MM.1S (cell line): ENCODE measurements at regions not wholly inside any gene's neighbourhood (a gene's known extent, or its start where the extent isn't known, plus 50 kb on each side); places are given as distances from the start of the nearest gene placed in this dataset.

Source experiments
- DNase-seq: peaks from one replicate; pipeline ENCODE4 v3.0.0-alpha.2; 2015
- H2AFZ ChIP-seq: fragments of 300-600 bp; sonication (generic); 2 replicates; pipeline ENCODE4 v1.6.0; 2016; ENCODE audit warnings: antibody characterized with exemption, low read length
- H3F3A ChIP-seq: fragments of 300-600 bp; sonication (generic); 2 replicates; pipeline ENCODE4 v1.6.1; 2016; ENCODE audit warnings: mild to moderate bottlenecking, antibody characterized with exemption, low read length, moderate library complexity, mixed read lengths; ENCODE audit not compliant: insufficient read depth
- H3K27ac ChIP-seq: fragments of 300-600 bp; sonication (generic); 2 replicates; pipeline ENCODE4 v1.5.1; 2016; ENCODE audit warnings: mild to moderate bottlenecking, low read length
- H3K27me3 ChIP-seq: fragments of 300-600 bp; sonication (generic); replicated peaks from 2 replicates; pipeline ENCODE4 v1.6.0; 2016; ENCODE audit warnings: low read length; ENCODE audit not compliant: insufficient read depth
- H3K36me3 ChIP-seq: fragments of 300-600 bp; sonication (generic); replicated peaks from 2 replicates; pipeline ENCODE4 v1.6.1; 2016; ENCODE audit warnings: mild to moderate bottlenecking, low read length, mixed read lengths; ENCODE audit not compliant: insufficient read depth
- H3K4me1 ChIP-seq: fragments of 300-600 bp; sonication (generic); 2 replicates; pipeline ENCODE4 v1.6.1; 2016; ENCODE audit warnings: low read length, mixed read lengths
- H3K4me2 ChIP-seq: fragments of 300-600 bp; sonication (generic); 2 replicates; pipeline ENCODE4 v1.6.0; 2016; ENCODE audit warnings: low read depth, low read length
- H3K4me3 ChIP-seq: fragments of 300-600 bp; sonication (generic); 2 replicates; pipeline ENCODE4 v1.5.1; 2016; ENCODE audit warnings: low read length, mixed read lengths
- H3K79me2 ChIP-seq: fragments of 300-600 bp; sonication (generic); 2 replicates; pipeline ENCODE4 v1.6.1; 2016; ENCODE audit warnings: mixed run types, low read length, mixed read lengths
- H3K9ac ChIP-seq: fragments of 300-600 bp; sonication (generic); 2 replicates; pipeline ENCODE4 v1.6.1; 2016; ENCODE audit warnings: low read length, mixed read lengths
- H3K9me2 ChIP-seq: fragments of 300-600 bp; sonication (generic); replicated peaks from 2 replicates; pipeline ENCODE4 v1.6.1; 2016; ENCODE audit warnings: mild to moderate bottlenecking, low read length, mixed read lengths; ENCODE audit not compliant: insufficient read depth
- H3K9me3 ChIP-seq: fragments of 300-600 bp; sonication (generic); replicated peaks from 2 replicates; pipeline ENCODE4 v1.6.1; 2016; ENCODE audit warnings: mild to moderate bottlenecking, low read length, mixed read lengths; ENCODE audit not compliant: insufficient read depth
- H4K20me1 ChIP-seq: fragments of 300-600 bp; sonication (generic); 2 replicates; pipeline ENCODE4 v1.6.1; 2016; ENCODE audit warnings: mild to moderate bottlenecking, low read length, moderate library complexity, mixed read lengths; ENCODE audit not compliant: insufficient read depth
- EZH2 ChIP-seq: fragments of 300-600 bp; sonication (generic); optimal IDR thresholded peaks from 2 replicates; pipeline ENCODE3; 2017; ENCODE audit warnings: low read depth, mild to moderate bottlenecking, antibody characterized with exemption, low read length, mixed read lengths
- EZH2phosphoT487 ChIP-seq: fragments of 300-600 bp; sonication (generic); IDR thresholded peaks from 2 replicates; pipeline ENCODE4 v1.6.1; 2018; ENCODE audit warnings: antibody characterized with exemption, low read length
- TF ChIP-seq, protein P1 (sequence below): fragments of 300-600 bp; sonication (generic); IDR thresholded peaks from 2 replicates; pipeline ENCODE4 v1.5.1; 2016; ENCODE audit warnings: antibody characterized with exemption, low read length, mixed read lengths

DNA sequence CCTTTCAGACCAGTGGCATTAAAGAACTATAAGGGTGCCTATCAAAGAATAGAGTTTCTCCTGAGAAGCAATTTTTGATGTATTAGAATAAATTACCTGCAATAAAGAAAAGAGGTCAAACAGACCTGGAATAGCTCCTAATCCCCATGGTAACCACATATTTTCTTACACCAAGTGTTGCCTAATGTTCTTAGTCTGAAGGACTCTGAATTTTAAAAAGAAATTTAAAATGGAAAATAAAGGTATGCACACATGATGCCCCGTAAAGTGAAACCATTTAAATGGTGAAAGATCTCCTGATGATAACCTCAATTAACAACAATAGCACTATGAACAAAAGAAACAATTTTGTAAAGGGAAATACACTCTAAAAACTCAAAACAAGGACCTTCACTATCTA lies 55.1 kb upstream of the LOC128125822 start:
- Histone ChIP-seq H3K4me3 (no peak overlapping the region), H3K4me1 (peaks cover 18% of the 10 kb centered on the region), H3K27ac (no peak overlapping the region), H3F3A (0 out of 2 replicates have a peak, but pooled peaks cover 5% of the 10 kb centered on the region), H3K79me2 (no peaks in the 10 kb centered on the region), H3K27me3 (no peaks in the 10 kb centered on the region), H3K9ac (no peak overlapping the region), H2AFZ (no peak overlapping the region), H3K4me2 (no peak overlapping the region), H4K20me1 (no peaks in the 10 kb centered on the region), H3K9me3 (no peaks in the 10 kb centered on the region), H3K36me3 (no peaks in the 10 kb centered on the region), H3K9me2 (no peaks in the 10 kb centered on the region)
- DNase-seq, result no peak
- TF ChIP-seq EZH2, result no peak
- no peak for TF ChIP-seq EZH2phosphoT487
- TF ChIP-seq, protein P1, sequence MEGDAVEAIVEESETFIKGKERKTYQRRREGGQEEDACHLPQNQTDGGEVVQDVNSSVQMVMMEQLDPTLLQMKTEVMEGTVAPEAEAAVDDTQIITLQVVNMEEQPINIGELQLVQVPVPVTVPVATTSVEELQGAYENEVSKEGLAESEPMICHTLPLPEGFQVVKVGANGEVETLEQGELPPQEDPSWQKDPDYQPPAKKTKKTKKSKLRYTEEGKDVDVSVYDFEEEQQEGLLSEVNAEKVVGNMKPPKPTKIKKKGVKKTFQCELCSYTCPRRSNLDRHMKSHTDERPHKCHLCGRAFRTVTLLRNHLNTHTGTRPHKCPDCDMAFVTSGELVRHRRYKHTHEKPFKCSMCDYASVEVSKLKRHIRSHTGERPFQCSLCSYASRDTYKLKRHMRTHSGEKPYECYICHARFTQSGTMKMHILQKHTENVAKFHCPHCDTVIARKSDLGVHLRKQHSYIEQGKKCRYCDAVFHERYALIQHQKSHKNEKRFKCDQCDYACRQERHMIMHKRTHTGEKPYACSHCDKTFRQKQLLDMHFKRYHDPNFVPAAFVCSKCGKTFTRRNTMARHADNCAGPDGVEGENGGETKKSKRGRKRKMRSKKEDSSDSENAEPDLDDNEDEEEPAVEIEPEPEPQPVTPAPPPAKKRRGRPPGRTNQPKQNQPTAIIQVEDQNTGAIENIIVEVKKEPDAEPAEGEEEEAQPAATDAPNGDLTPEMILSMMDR, result no peak

DNA sequence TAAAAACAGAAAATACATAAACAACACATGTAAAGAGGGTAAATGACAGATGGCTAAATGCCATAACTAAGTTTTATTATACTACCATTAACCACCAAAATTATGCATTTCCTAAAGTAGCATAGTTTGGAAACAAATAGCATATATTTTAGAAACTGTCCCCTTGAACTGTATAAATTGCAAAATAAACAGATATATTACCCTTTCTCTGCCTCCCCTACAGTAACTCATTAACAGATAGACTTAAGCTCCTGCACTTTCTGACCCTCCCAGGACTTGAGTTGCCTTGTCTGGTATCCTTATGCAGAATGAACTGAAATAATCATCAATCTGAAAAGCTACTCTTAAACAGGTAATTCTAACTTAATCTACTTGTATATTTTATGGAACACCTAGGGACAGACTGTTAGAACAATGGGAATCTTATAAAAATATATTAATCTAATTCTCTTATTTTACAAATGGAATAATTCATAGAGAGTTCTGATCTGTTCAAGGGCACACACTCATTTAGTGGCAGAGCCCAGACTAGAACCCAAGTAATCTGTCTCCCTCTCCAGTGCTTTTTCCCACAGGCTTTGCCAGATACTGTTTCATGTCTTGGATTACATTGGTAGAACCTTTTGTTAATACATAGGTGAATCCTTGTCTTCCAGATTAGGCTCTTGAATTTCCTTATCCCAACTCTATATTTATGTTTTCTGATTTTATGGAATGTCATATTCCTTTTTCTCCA lies 50.6 kb upstream of the LOC128125822 start:
- no peak overlapping the region for H3K27ac ChIP-seq
- H2AFZ ChIP-seq, result no peak overlapping the region
- no peaks in the 10 kb centered on the region for H3K9me2 ChIP-seq
- no peak overlapping the region for H3K4me2 ChIP-seq
- no peaks in the 10 kb centered on the region for H4K20me1 ChIP-seq
- H3K4me3 ChIP-seq, result no peak overlapping the region
- H3K4me1 ChIP-seq, result peaks cover 18% of the 10 kb centered on the region
- no peaks in the 10 kb centered on the region for H3K9me3 ChIP-seq
- no peaks in the 10 kb centered on the region for H3K36me3 ChIP-seq
- TF ChIP-seq, protein P1, result no peak
- H3K27me3 ChIP-seq, result no peaks in the 10 kb centered on the region
- no peaks in the 10 kb centered on the region for H3K79me2 ChIP-seq
- H3K9ac ChIP-seq, result no peak overlapping the region
- 0 out of 2 replicates have a peak, but pooled peaks cover 5% of the 10 kb centered on the region for H3F3A ChIP-seq
- DNase-seq, result no peak
